D721Med (cell line): ENCODE measurements at regions not wholly inside any gene's neighbourhood (a gene's known extent, or its start where the extent isn't known, plus 50 kb on each side); places are given as distances from the start of the nearest gene placed in this dataset.

Source experiments
- DNase-seq: peaks from one replicate; pipeline ENCODE4 v3.0.0; 2011; ENCODE audit warnings: low spot score; ENCODE audit not compliant: insufficient read length
- FAIRE-seq: peaks from 2 replicates; lab custom pipeline; 2011; peaks lifted over from hg19 to GRCh38; lab: Jason Lieb, UNC
- CTCF ChIP-seq: IDR thresholded peaks from 2 replicates; pipeline ENCODE4 v1.5.1; 2012; ENCODE audit warnings: mild to moderate bottlenecking, control low read depth; ENCODE audit not compliant: insufficient read depth; ENCODE audit errors: missing control alignments

DNA sequence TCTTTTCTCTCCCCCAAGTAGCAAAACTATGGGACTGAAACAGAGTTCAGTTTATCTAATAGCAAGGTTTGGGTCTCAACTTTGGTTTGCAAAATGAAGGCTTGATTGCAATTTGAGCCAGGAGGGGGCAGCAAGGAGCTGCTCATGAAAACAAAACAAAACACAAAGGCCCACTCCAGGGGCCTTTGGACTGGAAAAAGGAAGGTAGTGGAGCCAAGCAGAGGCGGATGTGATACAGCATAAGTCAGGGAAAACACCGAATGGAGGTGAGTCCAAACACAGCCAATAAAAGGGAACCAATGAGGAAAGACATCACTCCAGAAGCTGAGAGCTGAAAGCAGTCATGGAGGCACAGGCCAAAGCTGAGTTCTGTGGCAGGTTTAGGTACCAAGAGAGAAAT lies 799.7 kb upstream of the ACVR2A start:
- peak; percentile 52 for TF ChIP-seq CTCF
- no peak for FAIRE-seq
- DNase-seq, result no peak

DNA sequence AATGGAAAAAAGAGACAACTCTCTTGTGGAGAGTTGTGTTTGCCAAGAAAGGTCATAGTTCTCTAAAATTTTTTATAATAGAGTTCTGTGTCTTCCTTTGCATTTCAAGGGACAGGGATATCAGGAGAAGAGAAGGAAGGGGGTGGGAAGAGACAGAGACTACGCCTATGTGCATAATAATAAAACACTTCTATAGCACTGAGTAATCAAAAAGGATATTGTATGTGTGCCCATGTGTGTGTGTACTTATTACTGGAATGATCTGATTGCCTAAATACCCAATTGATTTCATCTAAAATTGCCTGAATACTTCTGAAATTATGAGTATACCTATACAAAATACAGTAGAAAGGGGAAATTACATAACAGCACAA lies 803.7 kb upstream of the ACVR2A start:
- FAIRE-seq (no peak), DNase-seq (no peak)
- TF ChIP-seq CTCF, result no peak

DNA sequence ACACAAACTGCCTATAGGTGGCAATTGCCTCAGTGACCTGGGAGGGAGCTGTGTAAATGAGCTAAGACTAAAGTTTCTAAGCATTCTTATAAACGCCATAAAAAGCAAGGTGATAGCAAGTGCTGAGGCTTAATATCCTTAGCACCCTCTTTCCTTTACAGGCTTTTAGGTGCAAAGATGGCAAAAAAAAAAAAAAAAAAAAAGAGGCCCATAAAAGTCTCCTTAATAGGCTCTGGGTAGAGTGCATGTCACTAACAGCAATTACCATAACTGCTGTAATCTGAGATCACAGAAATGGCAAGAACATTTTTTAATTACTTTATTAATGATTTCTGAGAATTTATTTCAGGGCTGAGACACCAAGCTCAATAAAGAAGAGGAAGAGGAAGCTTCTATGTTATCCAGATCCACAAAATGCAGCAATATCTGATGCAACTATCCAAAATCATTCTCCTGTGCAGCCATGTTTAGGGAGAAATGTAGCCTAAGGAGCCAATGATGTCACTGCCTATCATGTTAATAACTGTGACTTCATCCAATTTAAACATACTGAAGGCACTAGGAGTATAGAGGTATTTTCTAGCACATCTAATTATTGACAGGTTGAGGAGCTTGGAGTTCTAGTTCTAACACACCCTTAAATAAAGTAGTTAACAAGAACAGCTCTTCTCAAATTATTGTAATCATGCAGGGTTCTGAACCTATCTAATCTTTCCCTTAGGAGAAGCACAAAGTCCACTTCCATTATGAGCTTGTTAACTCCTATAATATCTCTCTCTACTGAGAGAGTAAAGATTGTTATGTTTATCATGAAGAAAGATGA lies 804.3 kb upstream of the ACVR2A start:
- FAIRE-seq (no peak), DNase-seq (no peak)
- no peak for TF ChIP-seq CTCF

- FAIRE-seq, result no peak
- TF ChIP-seq CTCF, result no peak
- no peak for DNase-seq
Observed at GRCh38 chr2:147037048-147037447, 807.8 kb upstream of the ACVR2A start.

DNA sequence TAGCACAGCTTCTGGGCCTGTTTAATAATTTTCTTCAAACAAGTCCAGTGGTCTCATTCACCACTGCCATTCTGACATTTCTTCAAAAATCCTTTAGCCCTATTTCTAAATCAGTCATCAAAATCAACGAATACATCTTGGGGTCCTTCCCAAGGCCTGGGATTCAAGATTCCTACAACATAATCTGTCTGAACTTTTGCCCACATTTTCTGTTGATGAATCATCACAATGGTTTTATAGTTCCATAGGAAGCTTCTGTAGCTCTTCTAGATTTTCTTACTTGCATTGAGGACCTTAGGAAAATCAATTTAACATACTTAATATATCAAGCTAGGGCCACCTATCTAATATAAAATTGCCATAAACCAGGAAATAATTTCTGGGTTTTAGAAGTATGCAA lies 811.8 kb upstream of the ACVR2A start:
- DNase-seq, result no peak
- FAIRE-seq, result no peak
- TF ChIP-seq CTCF, result no peak

DNA sequence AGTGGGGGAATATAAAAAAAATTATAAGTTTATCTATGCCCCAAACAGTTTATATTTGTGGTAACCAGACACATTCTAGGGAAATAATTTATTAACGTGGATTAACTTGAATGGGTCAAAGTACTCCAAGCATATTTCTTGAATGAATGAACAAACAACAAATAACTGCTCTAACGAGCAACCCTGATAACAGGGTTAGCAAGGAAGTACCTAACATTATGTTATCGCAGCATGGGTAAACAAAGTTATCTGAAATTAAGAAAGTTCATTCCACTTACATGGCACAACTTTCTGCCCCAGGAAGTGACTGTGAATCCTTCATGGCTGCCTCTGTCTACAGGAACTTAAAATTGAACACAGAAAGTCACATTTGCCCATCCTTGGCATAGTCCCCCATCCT lies 812.9 kb upstream of the ACVR2A start:
- TF ChIP-seq CTCF, result no peak
- FAIRE-seq (no peak), DNase-seq (no peak)

DNA sequence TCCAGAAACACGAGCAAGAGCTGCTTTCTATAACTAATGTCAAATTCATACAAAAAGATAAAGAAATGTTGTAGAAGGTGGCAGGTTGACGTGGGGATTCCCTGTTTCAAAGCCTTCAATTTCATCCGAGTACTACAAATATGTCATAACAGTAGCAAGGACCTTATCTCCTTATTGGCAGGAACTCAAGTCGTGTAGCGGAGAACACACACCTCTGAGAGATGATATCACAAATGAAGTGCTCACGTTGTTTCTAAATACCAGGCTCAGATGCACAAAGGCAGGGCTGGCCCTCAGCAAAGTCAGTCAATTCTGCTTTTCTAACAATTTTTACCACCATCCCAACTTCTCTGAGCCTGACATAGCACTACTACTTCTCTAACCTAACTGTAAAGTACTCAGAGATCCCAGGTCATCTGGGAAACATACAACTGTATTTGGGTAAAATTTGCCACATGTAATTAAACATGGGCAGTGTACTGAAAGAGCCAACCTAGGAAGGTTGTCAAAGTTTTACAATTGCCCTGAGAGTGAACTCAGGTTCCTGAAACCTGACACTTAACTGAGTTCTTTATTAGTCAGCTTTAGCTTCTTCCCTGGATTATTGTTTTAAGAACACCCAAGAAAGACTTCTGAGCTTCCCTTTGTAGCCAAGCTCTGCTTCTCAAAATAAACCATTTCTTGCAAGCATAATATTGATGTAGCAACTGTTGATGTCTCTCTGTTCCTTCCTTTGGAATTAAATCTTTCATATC lies 813.7 kb upstream of the ACVR2A start:
- TF ChIP-seq CTCF, result no peak
- DNase-seq, result no peak
- FAIRE-seq, result no peak
